Suppressor macrophage (primary cell): ENCODE measurements at regions not wholly inside any gene's neighbourhood (a gene's known extent, or its start where the extent isn't known, plus 50 kb on each side); places are given as distances from the start of the nearest gene placed in this dataset.
"Not testable (repeated sequence)": the region's sequence is repeated elsewhere in the genome, so short reads cannot be mapped to it uniquely, and the experiment has no call there.

Experiments
- DNase-seq, 4 experiments: peaks; one replicate each; pipeline ENCODE4 v3.0.0-alpha.2; 2020 to 2022

GRCh38 chr9:105978826-105979225, 284.5 kb downstream of the TMEM38B start:
- DNase-seq = no peak

GRCh38 chr9:105979290-105979689, 284.9 kb downstream of the TMEM38B start:
- no peak for DNase-seq

- DNase-seq = no peak
These were observed 290.4 kb downstream of the TMEM38B start for GRCh38 chr9:105984714-105985113.

GRCh38 chr9:105993116-105993854, 298.9 kb downstream of the TMEM38B start:
- DNase-seq = no peak

GRCh38 chr9:105993921-105994715, 299.8 kb downstream of the TMEM38B start:
- no peak for DNase-seq

- DNase-seq = peak in 1 of 4 experiments; percentile 2
These were observed 300.6 kb downstream of the TMEM38B start for GRCh38 chr9:105994970-105995369.

GRCh38 chr9:106017198-106017740, 322.9 kb downstream of the TMEM38B start:
- DNase-seq = no peak

- DNase-seq = no peak
These were observed 324.8 kb downstream of the TMEM38B start for GRCh38 chr9:106019039-106019680.

- no peak for DNase-seq
These were observed 325.4 kb downstream of the TMEM38B start for GRCh38 chr9:106019702-106020101.

- DNase-seq = no peak
These were observed 325.8 kb downstream of the TMEM38B start for GRCh38 chr9:106020186-106020585.

GRCh38 chr9:106023455-106023854, 329.1 kb downstream of the TMEM38B start:
- DNase-seq = no peak

GRCh38 chr9:106025453-106025852, 331.1 kb downstream of the TMEM38B start:
- DNase-seq = no peak

- DNase-seq = not testable (repeated sequence)
These were observed 335.8 kb downstream of the TMEM38B start for GRCh38 chr9:106030146-106030545.

- no peak for DNase-seq
These were observed 338.6 kb downstream of the TMEM38B start for GRCh38 chr9:106032978-106033377.

GRCh38 chr9:106035806-106036205, 341.5 kb downstream of the TMEM38B start:
- peak in 1 of 4 experiments; percentile 1 for DNase-seq

- no peak for DNase-seq
These were observed 344.1 kb downstream of the TMEM38B start for GRCh38 chr9:106038266-106039001.

- no peak for DNase-seq
These were observed 345.0 kb downstream of the TMEM38B start for GRCh38 chr9:106039151-106039935.

- not testable (repeated sequence) for DNase-seq
These were observed 347.6 kb downstream of the TMEM38B start for GRCh38 chr9:106041920-106042319.

GRCh38 chr9:106051545-106051944, 357.2 kb downstream of the TMEM38B start:
- DNase-seq = no peak

- no peak for DNase-seq
These were observed 357.8 kb downstream of the TMEM38B start for GRCh38 chr9:106052166-106052565.

- no peak for DNase-seq
These were observed 358.4 kb downstream of the TMEM38B start for GRCh38 chr9:106052735-106053134.

- no peak for DNase-seq
These were observed 362.0 kb downstream of the TMEM38B start for GRCh38 chr9:106056328-106056727.
